HepG2 (cell line): ENCODE measurements at regions not wholly inside any gene's neighbourhood (a gene's known extent, or its start where the extent isn't known, plus 50 kb on each side); places are given as distances from the start of the nearest gene placed in this dataset.
A peak's percentile ranks its signal among the peaks of the same experiment; 100 is the strongest.

Experiments
- DNMT3B ChIP-seq: conservative IDR thresholded peaks from 2 replicates; pipeline ENCODE4 v1.6.1; 2016; ENCODE audit warnings: missing biosample characterization, control low read depth
- GABPA ChIP-seq, 2 experiments: IDR thresholded peaks; 2 replicates each; pipeline ENCODE4 v1.6.1; 2011 to 2016; ENCODE audit warnings: low read depth in 2 of 2, low read length in 1 of 2, missing biosample characterization in 1 of 2, missing genetic modification characterization in 1 of 2
- HNF4G ChIP-seq, 2 experiments: sonication (generic) in 1 of 2; formaldehyde crosslinking in 1 of 2; IDR thresholded peaks; 2 replicates each; pipeline versions ENCODE4 v1.4.0 to v1.6.1; 2011 to 2020; ENCODE audit warnings: borderline replicate concordance in 2 of 2, low read depth in 2 of 2, mild to moderate bottlenecking in 2 of 2, low read length in 1 of 2, missing genetic modification reagents in 1 of 2, moderate library complexity in 1 of 2
- KMT2A ChIP-seq: sonication (generic); formaldehyde crosslinking; IDR thresholded peaks from 2 replicates; pipeline ENCODE4 v1.4.0; 2020; ENCODE audit warnings: missing genetic modification reagents
- NCOA1 ChIP-seq: sonication (generic); formaldehyde crosslinking; IDR thresholded peaks from 2 replicates; pipeline ENCODE4 v1.9.0; 2021; ENCODE audit warnings: missing genetic modification reagents
- NFYB ChIP-seq: sonication (generic); formaldehyde crosslinking; IDR thresholded peaks from 2 replicates; pipeline ENCODE4 v1.4.0; 2020; ENCODE audit warnings: missing genetic modification reagents
- PATZ1 ChIP-seq: sonication (generic); formaldehyde crosslinking; IDR thresholded peaks from 2 replicates; pipeline ENCODE4 v1.4.0; 2020; ENCODE audit warnings: missing genetic modification reagents
- PCBP1 ChIP-seq: fragments of 200-400 bp; formaldehyde crosslinking; IDR thresholded peaks from 2 replicates; pipeline ENCODE4 v1.6.1; 2017; ENCODE audit warnings: mild to moderate bottlenecking, low read depth, low read length, borderline replicate concordance
- RAD51 ChIP-seq: fragments of 450-650 bp; IDR thresholded peaks from 2 replicates; pipeline ENCODE4 v1.6.1; 2016; ENCODE audit warnings: borderline replicate concordance
- SYNCRIP ChIP-seq: fragments of 200-400 bp; formaldehyde crosslinking; IDR thresholded peaks from 2 replicates; pipeline ENCODE4 v1.6.1; 2018; ENCODE audit warnings: mild to moderate bottlenecking, low read depth, low read length; ENCODE audit not compliant: insufficient read depth
- TRAFD1 ChIP-seq: sonication (generic); formaldehyde crosslinking; IDR thresholded peaks from 2 replicates; pipeline ENCODE4 v1.5.1; 2020; ENCODE audit warnings: missing genetic modification reagents, mild to moderate bottlenecking, borderline replicate concordance
- ZBTB25 ChIP-seq: IDR thresholded peaks from 2 replicates; pipeline ENCODE4 v1.6.1; 2018; ENCODE audit warnings: missing genetic modification reagents
- ZFAT ChIP-seq: sonication (generic); formaldehyde crosslinking; conservative IDR thresholded peaks from 2 replicates; pipeline ENCODE4 v1.8.1; 2023; ENCODE audit warnings: missing genetic modification reagents, inconsistent platforms
- ZNF18 ChIP-seq: sonication (generic); formaldehyde crosslinking; IDR thresholded peaks from 2 replicates; pipeline ENCODE4 v1.8.0; 2022; ENCODE audit warnings: mild to moderate bottlenecking, missing genetic modification reagents; ENCODE audit not compliant: insufficient replicate concordance
- ZNF34 ChIP-seq: sonication (generic); formaldehyde crosslinking; IDR thresholded peaks from 2 replicates; pipeline ENCODE4 v1.4.0; 2020; ENCODE audit warnings: mild to moderate bottlenecking, missing genetic modification reagents, borderline replicate concordance
- ZNF460 ChIP-seq: sonication (generic); formaldehyde crosslinking; IDR thresholded peaks from 2 replicates; pipeline ENCODE4 v1.5.1; 2020; ENCODE audit warnings: missing genetic modification reagents, mild to moderate bottlenecking, borderline replicate concordance
- ZNF569 ChIP-seq: sonication (generic); formaldehyde crosslinking; IDR thresholded peaks from 2 replicates; pipeline ENCODE4 v1.5.0; 2020; ENCODE audit warnings: mild to moderate bottlenecking, missing genetic modification reagents, moderate library complexity, borderline replicate concordance
- ZNF580 ChIP-seq: IDR thresholded peaks from 2 replicates; pipeline ENCODE4 v1.6.1; 2016; ENCODE audit warnings: low read depth, borderline replicate concordance
- ZNF670 ChIP-seq: sonication (generic); formaldehyde crosslinking; IDR thresholded peaks from 2 replicates; pipeline ENCODE4 v1.8.0; 2022; ENCODE audit warnings: mild to moderate bottlenecking, missing genetic modification reagents, borderline replicate concordance

- no peak for TF ChIP-seq ZNF569 (CRISPR knock-in tag)
- TF ChIP-seq ZFAT (CRISPR knock-in tag), result no peak
- no peak for TF ChIP-seq GABPA (IDR thresholded peaks at IDR 0.05; ENCODE audit: low read depth, low read length)
- no peak for TF ChIP-seq GABPA (CRISPR knock-in tag; IDR thresholded peaks at IDR 0.05; ENCODE audit: low read depth)
- TF ChIP-seq PATZ1 (CRISPR knock-in tag), result peak; percentile 63
- no peak for TF ChIP-seq DNMT3B (CRISPR knock-in tag)
- no peak for TF ChIP-seq ZNF18
- TF ChIP-seq ZNF580 (CRISPR knock-in tag), result no peak
- no peak for TF ChIP-seq ZNF460 (CRISPR knock-in tag)
- TF ChIP-seq NFYB, result no peak
- TF ChIP-seq ZBTB25 (CRISPR knock-in tag), result 0 out of 2 replicates have a peak, but pooled peaks have one; percentile 50
- peak; percentile 4; the same call in 1 of the 2 replicates for TF ChIP-seq HNF4G (IDR thresholded peaks at IDR 0.05; ENCODE audit: borderline replicate concordance, low read depth, low read length)
- no peak for TF ChIP-seq HNF4G (CRISPR knock-in tag; IDR thresholded peaks at IDR 0.05; ENCODE audit: borderline replicate concordance, low read depth)
- TF ChIP-seq KMT2A (CRISPR knock-in tag), result no peak
- no peak for TF ChIP-seq PCBP1
- TF ChIP-seq RAD51, result no peak
- TF ChIP-seq ZNF34 (CRISPR knock-in tag), result no peak
- no peak for TF ChIP-seq SYNCRIP
- no peak for TF ChIP-seq ZNF670
- no peak for TF ChIP-seq TRAFD1 (CRISPR knock-in tag)
- no peak for TF ChIP-seq NCOA1
Measured at GRCh38 chr3:182212479-182213076, 500.9 kb downstream of the SOX2 start (continued).
